ENCODE measurements at regions not wholly inside any gene's neighbourhood (a gene's known extent, or its start where the extent isn't known, plus 50 kb on each side); places are given as distances from the start of the nearest gene placed in this dataset.

DNA sequence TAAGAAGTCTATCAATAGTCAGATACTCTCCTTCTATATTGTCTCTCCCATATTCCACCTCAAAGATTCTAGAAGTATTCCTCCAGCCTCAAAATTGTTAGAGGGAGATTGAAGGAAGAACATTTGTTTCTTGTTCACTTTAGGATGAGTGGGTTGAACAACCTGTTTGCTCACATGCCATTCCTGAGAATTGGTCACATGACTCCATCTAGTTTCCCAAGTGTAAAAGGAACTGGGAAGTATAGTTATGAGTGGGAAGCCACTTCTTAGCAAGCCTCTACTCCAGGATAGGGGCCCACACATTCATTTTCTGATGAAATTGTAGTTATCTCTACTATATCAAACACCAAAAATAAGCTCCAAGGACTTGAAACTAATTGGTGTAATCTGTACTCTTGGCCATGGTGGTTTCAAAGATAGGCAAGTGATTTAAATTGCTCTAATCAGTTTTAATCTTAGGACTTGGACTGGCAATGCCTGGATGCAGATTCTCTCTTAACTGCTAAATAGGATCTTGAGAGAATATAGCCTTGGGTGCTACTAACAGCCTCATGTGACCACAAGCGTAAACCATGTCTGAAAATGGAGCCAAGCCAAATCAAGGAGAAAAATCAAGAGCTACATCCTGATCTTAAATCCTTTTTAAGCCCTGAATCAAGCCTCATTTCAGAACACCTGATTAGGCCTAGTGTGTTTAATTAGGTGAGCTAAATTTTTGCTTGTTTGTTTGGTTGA lies 758.7 kb upstream of the MAN1A1 start:
- DNase-seq, result no peak
- Histone ChIP-seq H3K4me3 (no peak overlapping the region), H3K36me3 (no peaks in the 10 kb centered on the region), H3K27me3 (no peaks in the 10 kb centered on the region), H3K27ac (no peak overlapping the region), H3K9me3 (no peaks in the 10 kb centered on the region), H3K4me1 (no peaks in the 10 kb centered on the region)
- intact Hi-C loops (cut with DNase I; ENCODE audit: low total_unique reads), result no loop called here
- TF ChIP-seq CTCF (IDR thresholded peaks at IDR 0.05), result no peak
- TF ChIP-seq POLR2A (IDR thresholded peaks at IDR 0.05), result no peak

- no peak overlapping the region for H3K4me3 ChIP-seq
- H3K27ac ChIP-seq, result no peak overlapping the region
- no peaks in the 10 kb centered on the region for H3K4me1 ChIP-seq
- no peaks in the 10 kb centered on the region for H3K36me3 ChIP-seq
- intact Hi-C loops (cut with DNase I; ENCODE audit: low total_unique reads), result no loop called here
- no peaks in the 10 kb centered on the region for H3K27me3 ChIP-seq
- no peak for TF ChIP-seq POLR2A (IDR thresholded peaks at IDR 0.05)
- TF ChIP-seq CTCF (IDR thresholded peaks at IDR 0.05), result no peak
- no peak for DNase-seq
- no peaks in the 10 kb centered on the region for H3K9me3 ChIP-seq
Measured at GRCh38 chr6:120103618-120104017, 754.1 kb upstream of the MAN1A1 start.

- intact Hi-C loops (cut with DNase I; ENCODE audit: low total_unique reads), result no loop called here
- TF ChIP-seq CTCF (IDR thresholded peaks at IDR 0.05) (no peak), POLR2A (IDR thresholded peaks at IDR 0.05) (no peak)
- H3K36me3 ChIP-seq, result no peaks in the 10 kb centered on the region
- no peak overlapping the region for H3K27ac ChIP-seq
- no peak for DNase-seq
- H3K4me1 ChIP-seq, result no peaks in the 10 kb centered on the region
- no peaks in the 10 kb centered on the region for H3K9me3 ChIP-seq
- H3K27me3 ChIP-seq, result no peaks in the 10 kb centered on the region
- H3K4me3 ChIP-seq, result no peak overlapping the region
Measured at GRCh38 chr6:120096696-120097260, 747.2 kb upstream of the MAN1A1 start.

- Histone ChIP-seq H3K36me3 (no peaks in the 10 kb centered on the region), H3K4me3 (no peak overlapping the region), H3K9me3 (no peaks in the 10 kb centered on the region), H3K4me1 (no peaks in the 10 kb centered on the region), H3K27me3 (no peaks in the 10 kb centered on the region), H3K27ac (no peak overlapping the region)
- intact Hi-C loops (cut with DNase I; ENCODE audit: low total_unique reads), result no loop called here
- TF ChIP-seq POLR2A (IDR thresholded peaks at IDR 0.05) (no peak), CTCF (IDR thresholded peaks at IDR 0.05) (no peak)
- DNase-seq, result no peak
Measured at GRCh38 chr6:120083186-120083585, 733.6 kb upstream of the MAN1A1 start.

DNA sequence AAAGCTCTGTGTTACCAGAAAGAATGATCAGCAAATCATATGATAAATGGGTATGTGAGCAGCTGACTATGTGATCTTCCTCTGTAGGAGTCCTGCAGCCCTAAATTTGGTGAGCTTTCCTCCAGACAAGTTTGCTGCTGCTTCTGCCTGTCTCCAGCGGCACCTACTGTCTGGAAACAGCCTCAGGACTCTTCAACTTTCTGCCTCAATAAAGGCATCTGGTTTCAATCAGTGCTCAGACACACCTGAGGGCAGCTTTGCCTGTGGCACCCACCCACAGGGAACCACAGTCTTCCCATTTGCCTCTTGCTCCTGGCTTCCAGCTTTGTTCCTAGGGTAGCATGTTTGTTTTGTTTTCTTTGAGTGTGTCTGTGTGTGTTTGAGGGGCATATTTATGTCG lies 727.9 kb upstream of the MAN1A1 start:
- H3K4me1 ChIP-seq, result no peaks in the 10 kb centered on the region
- no peaks in the 10 kb centered on the region for H3K9me3 ChIP-seq
- no peaks in the 10 kb centered on the region for H3K27me3 ChIP-seq
- no peak overlapping the region for H3K4me3 ChIP-seq
- H3K36me3 ChIP-seq, result no peaks in the 10 kb centered on the region
- intact Hi-C loops (cut with DNase I; ENCODE audit: low total_unique reads), result no loop called here
- DNase-seq, result no peak
- H3K27ac ChIP-seq, result no peak overlapping the region
- TF ChIP-seq CTCF (IDR thresholded peaks at IDR 0.05) (peak in 1 of 4 experiments; percentile 6), POLR2A (IDR thresholded peaks at IDR 0.05) (no peak)

Measured in uterus (tissue), 3 donors.